Superior temporal gyrus (tissue), 1 donor: ENCODE measurements at regions not wholly inside any gene's neighbourhood (a gene's known extent, or its start where the extent isn't known, plus 50 kb on each side); places are given as distances from the start of the nearest gene placed in this dataset.
"Not testable (repeated sequence)": the region's sequence is repeated elsewhere in the genome, so short reads cannot be mapped to it uniquely, and the experiment has no call there.

ENCODE experiments used
- DNase-seq: peaks from one replicate; pipeline ENCODE4 v3.0.0-alpha.2; 2016; ENCODE audit errors: extremely low spot score

GRCh38 chr14:34175574-34175973, 224.7 kb upstream of the EGLN3 start:
- DNase-seq, result no peak

GRCh38 chr14:34174973-34175372, 224.1 kb upstream of the EGLN3 start:
- no peak for DNase-seq

GRCh38 chr14:34173916-34174315, 223.0 kb upstream of the EGLN3 start:
- DNase-seq, result no peak

DNA sequence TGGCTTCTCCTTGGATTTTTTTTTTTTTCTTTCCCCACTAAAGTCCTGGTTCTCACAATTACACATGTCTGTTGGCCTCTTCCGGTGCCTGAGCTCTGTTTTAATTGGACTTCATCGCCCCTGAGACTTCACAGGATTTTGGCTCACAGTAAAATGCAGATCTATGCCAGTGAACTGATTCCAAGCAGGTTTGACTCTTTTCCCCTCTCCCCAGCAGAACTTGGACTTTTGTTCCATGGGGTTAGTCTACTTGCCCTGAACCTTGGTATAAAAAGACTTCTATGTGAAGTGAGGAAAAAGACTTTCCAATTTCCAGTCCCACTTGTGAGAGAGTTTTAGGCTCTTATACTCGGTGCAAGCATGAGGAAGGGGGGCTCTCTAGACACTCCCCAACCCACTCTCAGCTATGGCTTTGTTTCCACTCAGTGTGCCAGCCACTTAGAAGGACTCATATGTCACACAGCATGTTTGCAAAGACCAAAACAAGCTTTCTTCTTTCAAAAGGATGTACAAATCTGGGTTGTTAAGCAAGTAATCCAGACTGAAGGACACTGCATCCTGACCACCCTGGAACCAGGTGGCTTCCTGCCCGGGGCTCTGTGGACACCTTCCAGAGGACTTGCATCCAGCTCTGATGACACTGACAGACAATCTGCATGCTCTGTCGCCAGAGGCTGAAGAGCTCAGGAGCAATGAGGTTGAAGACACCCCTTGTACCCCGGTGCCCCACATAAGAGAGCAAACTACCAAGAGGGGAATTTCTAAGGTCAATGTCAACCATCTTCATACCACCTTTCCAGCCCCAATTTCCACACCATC, 221.9 kb upstream of the EGLN3 start:
- DNase-seq, result no peak

- DNase-seq, result no peak
Observed at GRCh38 chr14:34172173-34172451, 221.2 kb upstream of the EGLN3 start.

DNA sequence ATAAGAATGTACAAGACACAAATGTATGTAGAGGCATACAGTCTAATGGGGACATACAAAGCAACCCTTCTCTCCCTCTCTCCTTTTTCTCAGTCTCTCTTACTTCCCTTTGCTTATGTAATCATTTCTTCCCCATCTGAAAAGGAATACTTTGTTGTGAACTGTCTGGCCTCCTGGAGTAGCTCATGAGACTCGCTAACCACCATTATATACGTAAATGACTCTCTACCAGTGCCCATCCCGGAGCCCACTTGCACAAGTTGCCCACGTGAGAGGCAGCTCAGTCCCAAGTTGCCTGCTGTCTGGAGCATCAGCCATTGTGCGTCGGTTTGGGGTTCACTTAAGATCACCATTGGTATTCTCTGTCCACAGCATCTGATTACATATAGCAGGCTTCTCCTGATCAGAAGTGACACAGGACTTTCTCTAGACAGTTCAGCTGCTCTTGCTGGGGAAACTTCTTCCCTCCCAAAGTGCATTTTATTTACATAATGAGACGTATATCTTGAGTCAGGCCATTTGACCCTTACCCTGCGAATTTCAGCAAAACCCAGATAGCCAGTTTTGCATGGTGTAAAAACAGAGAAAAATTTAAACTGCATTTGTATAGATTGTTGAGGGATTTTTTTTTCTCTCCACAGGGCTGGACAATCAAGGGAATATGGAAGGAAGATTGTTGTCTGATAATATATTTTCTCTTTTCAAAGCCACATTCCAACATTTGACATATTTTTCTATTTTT, 220.7 kb upstream of the EGLN3 start:
- DNase-seq, result no peak

DNA sequence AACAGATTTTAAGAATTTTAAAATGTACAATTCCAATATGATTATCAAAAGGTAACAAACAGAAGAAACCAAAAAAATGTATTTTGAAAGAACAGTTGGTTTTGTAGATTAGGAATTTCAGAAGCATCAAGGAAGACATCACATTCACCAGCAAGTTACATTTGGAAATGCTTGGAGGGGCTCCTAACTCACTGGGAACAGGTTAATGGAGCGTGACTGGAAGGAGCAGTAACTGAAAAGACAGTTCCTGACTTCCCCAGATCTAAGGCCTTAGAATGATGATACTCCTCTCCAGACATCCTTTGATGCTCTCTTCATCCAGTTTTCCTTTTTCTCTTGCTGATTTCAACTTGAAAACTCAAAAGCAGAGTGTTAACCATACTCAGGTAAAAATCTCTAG, 220.0 kb upstream of the EGLN3 start:
- no peak for DNase-seq

- no peak for DNase-seq
Observed at GRCh38 chr14:34169561-34169960, 218.7 kb upstream of the EGLN3 start.

GRCh38 chr14:34168656-34169055, 217.8 kb upstream of the EGLN3 start:
- no peak for DNase-seq

GRCh38 chr14:34165847-34166350, 215.0 kb upstream of the EGLN3 start:
- DNase-seq, result no peak

DNA sequence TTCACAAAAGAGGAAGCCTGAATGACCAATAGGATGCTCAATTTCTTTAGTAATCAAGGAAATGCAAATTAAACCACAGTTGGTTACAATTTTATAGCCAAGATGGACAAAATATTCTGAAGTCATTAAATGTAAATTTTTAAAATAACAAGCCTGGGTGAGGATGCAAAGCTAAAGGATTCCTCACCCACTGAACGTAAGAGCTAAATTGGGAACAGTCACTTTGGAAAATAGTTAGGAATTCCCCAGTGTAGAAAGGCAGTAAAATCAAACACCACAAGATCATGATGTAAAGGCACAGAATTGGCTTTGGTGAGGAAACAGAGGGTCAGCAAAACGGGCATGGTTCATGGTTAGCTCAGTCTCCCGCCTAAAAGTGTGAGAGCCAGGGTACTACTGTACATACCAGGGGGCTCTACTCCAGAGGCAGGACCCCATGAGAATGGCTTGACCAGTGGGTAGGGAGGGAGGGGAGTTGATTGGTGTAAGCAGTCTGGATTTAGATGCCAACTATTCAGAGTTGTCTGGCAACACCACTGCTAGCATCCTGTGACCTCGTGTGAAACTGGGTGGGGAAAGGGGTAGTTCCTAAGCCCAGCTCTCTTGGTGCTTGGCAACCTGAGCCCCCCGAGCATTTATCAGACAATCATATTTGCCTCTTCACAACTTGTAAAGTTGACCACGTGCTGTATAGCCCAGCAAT, 213.4 kb upstream of the EGLN3 start:
- DNase-seq, result no peak

- no peak for DNase-seq
Observed at GRCh38 chr14:34161351-34162082, 210.6 kb upstream of the EGLN3 start.

DNA sequence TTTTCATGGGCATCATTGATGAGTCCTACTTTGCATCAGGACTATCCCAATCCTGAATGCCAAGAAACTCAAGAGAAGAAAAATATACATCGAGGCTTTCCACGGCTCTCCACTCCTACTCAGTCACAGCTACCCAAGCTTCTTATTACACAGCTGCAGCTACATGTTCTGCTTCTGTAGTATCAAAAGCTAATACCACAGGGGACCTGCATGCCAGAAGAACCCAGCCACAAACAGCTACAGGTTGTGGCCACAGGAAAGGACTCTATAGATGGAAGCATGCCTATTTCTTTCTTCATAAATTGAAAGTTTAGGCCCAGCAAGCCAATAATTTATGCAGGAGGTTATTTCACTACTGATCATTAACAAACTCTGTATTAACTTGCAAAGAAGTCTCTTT, 209.7 kb upstream of the EGLN3 start:
- no peak for DNase-seq

DNA sequence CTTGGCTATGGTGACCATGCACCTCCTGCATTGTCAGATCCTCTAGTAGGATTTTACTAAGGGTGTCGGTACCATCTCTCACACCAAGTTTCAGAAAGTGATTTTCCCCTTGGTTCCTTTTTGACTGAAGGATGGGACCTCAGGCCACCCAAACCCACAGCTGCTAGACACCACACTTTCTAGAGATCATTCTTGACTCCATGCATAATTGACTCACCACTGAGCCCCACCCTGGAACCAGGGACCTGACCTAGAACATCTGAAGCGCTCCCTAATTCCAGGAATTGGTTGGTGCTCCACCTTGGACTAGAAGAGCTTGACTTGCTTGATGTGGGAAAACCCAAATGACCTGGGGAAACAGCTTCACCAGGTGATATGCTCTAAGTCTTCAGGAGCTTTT, 206.8 kb upstream of the EGLN3 start:
- DNase-seq, result no peak

GRCh38 chr14:34147461-34147860, 196.6 kb upstream of the EGLN3 start:
- DNase-seq, result no peak

DNA sequence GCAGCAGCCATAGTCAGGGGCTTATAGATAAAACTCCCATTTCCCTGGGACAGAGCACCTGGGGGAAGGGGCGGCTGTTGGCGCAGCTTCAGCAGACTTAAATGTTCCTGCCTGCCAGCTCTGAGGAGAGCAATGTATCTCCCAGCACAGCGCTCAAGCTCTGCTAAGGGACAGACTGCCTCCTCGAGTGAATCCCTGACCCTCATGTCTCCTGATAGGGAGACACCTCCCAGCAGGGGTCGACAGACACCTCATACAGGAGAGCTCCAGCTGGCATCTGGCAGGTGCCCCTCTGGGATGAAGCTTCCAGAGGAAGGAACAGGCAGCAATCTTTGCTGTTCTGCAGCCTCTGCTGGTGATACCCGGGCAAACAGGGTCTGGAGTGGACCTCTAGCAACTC, 189.3 kb upstream of the EGLN3 start:
- not testable (repeated sequence) for DNase-seq

GRCh38 chr14:34139160-34140121, 188.6 kb upstream of the EGLN3 start:
- DNase-seq, result not testable (repeated sequence)

DNA sequence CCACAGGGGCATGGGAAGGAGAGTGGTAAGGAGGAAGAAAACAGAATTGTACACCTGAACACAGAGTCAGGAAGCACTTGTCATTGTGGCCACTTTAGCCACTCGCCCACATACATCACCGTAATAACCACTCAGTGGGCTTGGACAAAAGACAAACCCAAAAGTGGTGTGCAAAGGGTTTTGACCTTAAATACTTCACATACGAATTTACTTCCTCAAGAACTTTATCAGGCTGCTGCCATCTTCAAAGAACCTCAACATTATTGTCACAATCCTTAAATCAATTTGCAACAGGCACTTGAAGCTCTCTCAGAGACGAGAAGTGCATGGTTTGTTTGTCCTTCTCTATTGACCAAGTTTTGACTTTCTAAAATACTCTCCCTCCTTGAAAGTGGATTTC, 187.3 kb upstream of the EGLN3 start:
- no peak for DNase-seq

- DNase-seq, result no peak
Observed at GRCh38 chr14:34137001-34137745, 186.3 kb upstream of the EGLN3 start.

DNA sequence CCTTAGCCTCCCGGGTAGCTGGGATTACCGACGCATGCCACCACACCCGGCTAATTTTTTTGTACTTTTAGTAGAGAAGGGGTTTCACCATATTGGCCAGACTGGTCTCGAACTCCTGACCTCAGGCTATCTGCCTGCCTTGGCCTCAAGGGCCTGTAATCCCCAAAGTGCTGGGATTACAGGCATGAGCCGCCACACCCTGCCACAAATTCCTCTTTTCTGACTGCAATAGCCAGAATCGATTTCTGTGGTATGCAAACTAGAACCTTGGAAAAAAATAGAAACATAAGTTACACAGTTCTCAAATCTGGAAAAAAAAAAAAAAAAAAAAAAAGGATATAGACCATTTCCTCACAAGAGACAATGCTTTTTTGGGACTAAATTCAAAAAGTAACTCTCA, 184.6 kb upstream of the EGLN3 start:
- no peak for DNase-seq
